NCI-H748 (cell line): ENCODE measurements at regions not wholly inside any gene's neighbourhood (a gene's known extent, or its start where the extent isn't known, plus 50 kb on each side); places are given as distances from the start of the nearest gene placed in this dataset.
"Not testable (repeated sequence)": the region's sequence is repeated elsewhere in the genome, so short reads cannot be mapped to it uniquely, and the experiment has no call there.

Experiments
- DNase-seq: peaks from one replicate; lab custom pipeline; 2025; ENCODE audit not compliant: unreplicated experiment; lab: John Stamatoyannopoulos, UW

- no peak for DNase-seq
These were observed 89.6 kb downstream of the DDX1 start for GRCh38 chr2:15681089-15681885.

DNA sequence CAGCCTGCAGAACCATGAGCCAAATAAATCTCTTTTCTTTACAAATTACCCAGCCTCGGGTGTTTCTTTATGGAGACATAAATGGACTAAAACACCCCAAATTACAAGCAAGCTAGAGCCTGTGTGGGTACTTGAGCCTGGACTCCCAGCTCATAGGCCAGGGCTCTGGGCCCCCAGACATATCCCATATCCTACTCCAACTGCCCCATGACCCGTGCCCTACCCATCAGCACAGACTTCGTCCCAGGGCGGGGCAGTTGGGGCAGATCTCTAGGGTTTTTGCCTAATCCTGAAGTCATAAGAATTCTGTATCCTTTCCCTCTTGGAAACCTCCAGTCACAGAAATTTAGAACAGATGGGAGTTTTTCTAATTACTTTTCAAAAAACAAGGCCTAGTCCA lies 90.7 kb downstream of the DDX1 start:
- DNase-seq, result no peak

GRCh38 chr2:15684161-15685039 lies 92.7 kb downstream of the DDX1 start:
- no peak for DNase-seq

DNA sequence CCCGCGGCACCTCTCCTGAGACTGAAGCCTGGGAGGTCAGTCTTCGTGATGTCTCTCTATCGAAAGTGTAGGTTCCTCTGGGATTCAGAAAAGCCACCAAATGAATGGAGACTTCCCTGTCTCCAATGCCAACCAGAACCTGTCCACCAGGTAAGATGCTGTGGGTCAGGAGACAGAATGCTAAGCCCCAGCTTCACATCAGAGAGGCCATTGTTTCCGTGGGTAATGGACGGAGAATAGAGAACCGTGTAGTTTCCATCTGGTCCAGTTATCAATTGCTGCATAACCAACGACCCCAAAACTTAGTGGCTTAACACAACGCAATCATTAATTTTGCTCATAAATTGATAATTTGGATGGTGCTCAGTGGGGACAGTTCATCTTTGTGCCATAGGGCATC lies 93.5 kb downstream of the DDX1 start:
- DNase-seq, result no peak

DNA sequence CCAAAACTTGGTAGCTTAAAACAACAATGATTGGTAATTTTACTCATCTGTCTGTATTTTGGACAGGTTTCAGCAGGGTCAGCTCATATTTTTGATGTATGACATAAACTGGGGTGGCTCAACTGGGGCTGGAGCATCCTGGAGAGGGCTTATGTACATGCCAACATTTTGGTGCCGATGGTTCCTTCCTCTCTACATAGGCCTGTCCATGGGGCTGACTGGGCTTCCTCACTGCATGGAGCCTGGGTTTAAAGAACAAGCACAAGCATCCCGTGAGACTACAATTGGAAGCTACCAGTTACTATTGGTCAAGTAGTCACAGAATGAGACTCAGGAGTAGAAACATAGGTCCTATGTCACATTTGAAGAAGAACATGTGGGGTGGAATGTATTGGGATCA lies 95.0 kb downstream of the DDX1 start:
- DNase-seq, result no peak

DNA sequence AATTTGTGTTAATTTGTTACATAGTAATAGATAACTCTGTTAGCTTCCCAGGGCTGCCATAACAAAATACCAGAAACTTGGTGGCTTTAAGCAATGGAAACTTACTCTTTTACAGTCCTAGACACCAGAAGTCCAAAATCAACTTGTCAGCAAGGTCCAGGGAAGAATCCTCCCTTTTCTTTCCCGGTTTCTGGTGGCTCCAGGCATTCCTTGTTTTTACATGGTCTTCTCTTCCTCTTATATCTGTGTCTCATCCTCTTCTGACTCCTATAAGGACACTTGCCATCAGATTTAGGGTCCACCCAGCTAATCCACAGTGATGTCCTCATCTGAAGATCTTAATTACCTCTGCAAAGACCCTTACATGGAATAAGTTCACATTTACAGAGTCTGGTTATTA lies 95.6 kb downstream of the DDX1 start:
- no peak for DNase-seq

- no peak for DNase-seq
These were observed 96.1 kb downstream of the DDX1 start for GRCh38 chr2:15687720-15688119.

- no peak for DNase-seq
These were observed 97.4 kb downstream of the DDX1 start for GRCh38 chr2:15688924-15689568.

DNA sequence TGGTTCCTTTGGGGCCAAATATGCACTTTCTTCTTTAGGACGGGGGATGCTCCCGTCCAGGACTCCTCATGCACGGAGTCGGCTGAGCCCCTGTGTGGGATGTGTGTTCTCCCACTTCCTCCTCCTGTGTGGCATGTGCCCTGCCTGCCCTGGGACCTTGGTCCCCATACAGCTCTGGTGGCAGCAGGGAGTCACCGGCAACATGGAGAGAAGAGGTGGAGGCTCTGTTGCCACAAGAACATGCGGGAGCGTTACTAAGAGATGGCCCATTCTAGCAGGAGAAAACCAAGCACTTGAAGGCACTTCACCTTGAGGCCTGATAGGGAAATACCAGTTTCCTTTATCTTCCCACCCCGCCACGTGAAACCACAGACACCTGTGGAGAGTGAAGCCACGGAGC lies 98.0 kb downstream of the DDX1 start:
- no peak for DNase-seq

GRCh38 chr2:15691586-15692310 lies 100.1 kb downstream of the DDX1 start:
- DNase-seq, result no peak

GRCh38 chr2:15692551-15693377 lies 101.1 kb downstream of the DDX1 start:
- DNase-seq, result no peak

DNA sequence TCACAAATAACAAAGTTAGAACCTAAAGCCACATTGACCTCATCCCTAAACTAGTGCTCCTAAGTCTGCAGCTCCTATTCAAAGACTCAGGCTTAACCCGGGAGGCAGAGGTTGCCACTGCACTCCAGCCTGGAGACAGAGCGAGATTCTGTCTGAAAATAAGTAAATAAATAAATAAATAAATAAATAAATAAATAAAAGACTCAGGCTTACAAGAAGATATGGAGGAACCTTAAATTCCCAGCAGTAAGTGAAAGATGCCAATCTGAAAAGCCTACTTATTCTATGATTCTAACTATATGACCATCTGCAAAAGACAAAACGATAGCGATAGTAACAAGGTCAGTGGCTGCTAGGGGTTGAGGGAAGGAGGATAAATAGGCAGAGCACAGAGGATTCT lies 101.7 kb downstream of the DDX1 start:
- no peak for DNase-seq

- DNase-seq, result no peak
These were observed 102.4 kb downstream of the DDX1 start for GRCh38 chr2:15693926-15694588.

GRCh38 chr2:15694589-15694986 lies 102.9 kb downstream of the DDX1 start:
- DNase-seq, result no peak

GRCh38 chr2:15695582-15696330 lies 104.1 kb downstream of the DDX1 start:
- no peak for DNase-seq

DNA sequence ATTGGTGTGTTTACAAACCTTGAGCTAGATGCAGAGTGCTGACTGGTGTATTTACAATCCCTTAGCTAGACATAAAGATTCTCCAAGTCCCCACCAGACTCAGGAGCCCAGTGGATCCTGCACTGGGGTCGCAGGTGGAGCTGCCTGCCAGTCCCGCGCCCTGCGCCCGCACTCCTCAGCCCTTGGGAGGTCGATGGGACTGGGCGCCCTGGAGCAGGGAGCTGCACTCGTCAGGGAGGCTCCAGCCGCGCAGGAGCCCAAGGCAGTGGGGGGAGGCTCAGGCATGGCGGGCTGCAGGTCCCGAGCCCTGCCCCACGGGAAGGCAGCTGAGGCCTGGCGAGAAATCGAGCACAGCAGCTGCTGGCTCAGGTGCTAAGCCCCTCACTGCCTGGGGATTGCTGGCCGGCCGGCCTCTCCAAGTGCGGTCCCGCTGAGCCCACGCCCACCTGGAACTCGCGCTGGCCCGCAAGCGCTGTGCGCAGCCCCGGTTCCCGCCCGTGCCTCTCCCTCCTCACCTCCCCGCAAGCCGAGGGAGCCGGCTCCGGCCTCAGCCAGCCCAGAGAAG lies 105.0 kb downstream of the DDX1 start:
- not testable (repeated sequence) for DNase-seq

GRCh38 chr2:15700131-15700530 lies 108.5 kb downstream of the DDX1 start:
- no peak for DNase-seq

- DNase-seq, result no peak
These were observed 109.1 kb downstream of the DDX1 start for GRCh38 chr2:15700599-15701340.
